ENCODE measurements at regions not wholly inside any gene's neighbourhood (a gene's known extent, or its start where the extent isn't known, plus 50 kb on each side); places are given as distances from the start of the nearest gene placed in this dataset.

GRCh38 chr3:74550686-74551085, 63.8 kb downstream of the CNTN3 start:
- no peak for TF ChIP-seq PREB (CRISPR knock-in tag; IDR thresholded peaks at IDR 0.05; ENCODE audit: borderline replicate concordance)
- TF ChIP-seq ZNF512 (CRISPR knock-in tag; IDR thresholded peaks at IDR 0.05; ENCODE audit: borderline replicate concordance), result no peak
- TF ChIP-seq CTCF (IDR thresholded peaks at IDR 0.05), result no peak
- no peak for TF ChIP-seq FOXK1 (CRISPR knock-in tag; IDR thresholded peaks at IDR 0.05)
- TF ChIP-seq ZNF423 (CRISPR knock-in tag; IDR thresholded peaks at IDR 0.05), result no peak
- TF ChIP-seq NFYB (CRISPR knock-in tag; conservative IDR thresholded peaks at IDR 0.05; ENCODE audit: low read depth), result no peak
